ENCODE measurements at regions not wholly inside any gene's neighbourhood (a gene's known extent, or its start where the extent isn't known, plus 50 kb on each side); places are given as distances from the start of the nearest gene placed in this dataset.

GRCh38 chr10:64257704-64258103, 736.5 kb downstream of the REEP3 start:
- TF ChIP-seq CTCF (IDR thresholded peaks at IDR 0.05) = no peak
- no peak for TF ChIP-seq POLR2A (IDR thresholded peaks at IDR 0.05)

All from esophagus squamous epithelium (tissue), 4 donors.